RWPE2 (cell line): ENCODE measurements at regions not wholly inside any gene's neighbourhood (a gene's known extent, or its start where the extent isn't known, plus 50 kb on each side); places are given as distances from the start of the nearest gene placed in this dataset.

Experiments used
- ATAC-seq: fragments of 200-7000 bp; cut with Tn5 transposase; 3 replicates; pipeline ENCODE4 v1.9.1; 2021; ENCODE audit warnings: low read depth
- DNase-seq: peaks from one replicate; pipeline ENCODE4 v3.0.0-alpha.2; 2020; ENCODE audit warnings: low spot score
- H3K27ac ChIP-seq: fragments of 450-650 bp; 2 replicates; pipeline ENCODE4 v1.5.1; 2017; ENCODE audit warnings: mild to moderate bottlenecking; ENCODE audit not compliant: poor library complexity, severe bottlenecking
- H3K27me3 ChIP-seq: fragments of 250-450 bp; sonication (Bioruptor Pico); 2 replicates; pipeline ENCODE4 v1.5.1; 2021; ENCODE audit warnings: mild to moderate bottlenecking, moderate library complexity; ENCODE audit not compliant: insufficient read depth, poor library complexity, severe bottlenecking
- H3K36me3 ChIP-seq: fragments of 250-450 bp; sonication (Bioruptor Pico); 2 replicates; pipeline ENCODE4 v1.5.1; 2020; ENCODE audit warnings: low read depth, mild to moderate bottlenecking, moderate library complexity
- H3K4me1 ChIP-seq: fragments of 250-450 bp; sonication (Bioruptor Pico); 2 replicates; pipeline ENCODE4 v1.5.1; 2021; ENCODE audit warnings: mild to moderate bottlenecking, moderate library complexity; ENCODE audit not compliant: insufficient read depth, poor library complexity, severe bottlenecking
- H3K4me3 ChIP-seq: fragments of 250-450 bp; sonication (Bioruptor Pico); 2 replicates; pipeline ENCODE4 v1.5.1; 2021; ENCODE audit warnings: mild to moderate bottlenecking, moderate library complexity; ENCODE audit not compliant: severe bottlenecking
- H3K9me3 ChIP-seq: fragments of 250-450 bp; sonication (Bioruptor Pico); 2 replicates; pipeline ENCODE4 v1.5.1; 2021; ENCODE audit warnings: mild to moderate bottlenecking, moderate library complexity; ENCODE audit not compliant: severe bottlenecking
- CTCF ChIP-seq: fragments of 450-650 bp; IDR thresholded peaks from one replicate; pipeline ENCODE4 v1.5.1; 2017; ENCODE audit warnings: mild to moderate bottlenecking, moderate library complexity; ENCODE audit not compliant: poor library complexity, severe bottlenecking

- ATAC-seq (no peak), DNase-seq (no peak)
- H3K9me3 ChIP-seq, result no peaks in the 10 kb centered on the region
- no peak overlapping the region for H3K4me3 ChIP-seq
- peaks cover 3% of the 10 kb centered on the region for H3K4me1 ChIP-seq
- no peak for TF ChIP-seq CTCF
- no peak overlapping the region for H3K27ac ChIP-seq
- no peaks in the 10 kb centered on the region for H3K27me3 ChIP-seq
- no peaks in the 10 kb centered on the region for H3K36me3 ChIP-seq
Observed at GRCh38 chr2:57452634-57453033, 594.0 kb upstream of the VRK2 start.

- Histone ChIP-seq H3K36me3 (no peaks in the 10 kb centered on the region), H3K27me3 (no peaks in the 10 kb centered on the region), H3K4me3 (no peak overlapping the region), H3K9me3 (no peaks in the 10 kb centered on the region), H3K4me1 (peaks cover 3% of the 10 kb centered on the region), H3K27ac (no peak overlapping the region)
- peak; percentile 29 for TF ChIP-seq CTCF
- ATAC-seq (no peak), DNase-seq (no peak)
Observed at GRCh38 chr2:57453945-57454344, 592.7 kb upstream of the VRK2 start.

- H3K27me3 ChIP-seq, result no peaks in the 10 kb centered on the region
- ATAC-seq, result no peak
- no peak for DNase-seq
- no peaks in the 10 kb centered on the region for H3K9me3 ChIP-seq
- no peak overlapping the region for H3K27ac ChIP-seq
- H3K4me1 ChIP-seq, result no peaks in the 10 kb centered on the region
- TF ChIP-seq CTCF, result no peak
- H3K4me3 ChIP-seq, result no peak overlapping the region
- no peaks in the 10 kb centered on the region for H3K36me3 ChIP-seq
Observed at GRCh38 chr2:57460396-57461276, 586.0 kb upstream of the VRK2 start.

- Histone ChIP-seq H3K9me3 (no peaks in the 10 kb centered on the region), H3K27ac (no peak overlapping the region), H3K36me3 (no peaks in the 10 kb centered on the region), H3K27me3 (no peaks in the 10 kb centered on the region), H3K4me3 (no peak overlapping the region), H3K4me1 (no peaks in the 10 kb centered on the region)
- TF ChIP-seq CTCF, result no peak
- DNase-seq (no peak), ATAC-seq (no peak)
Observed at GRCh38 chr2:57461624-57462023, 585.0 kb upstream of the VRK2 start.

- no peak for TF ChIP-seq CTCF
- Histone ChIP-seq H3K27me3 (no peaks in the 10 kb centered on the region), H3K4me1 (no peaks in the 10 kb centered on the region), H3K27ac (no peak overlapping the region), H3K4me3 (no peak overlapping the region), H3K36me3 (no peaks in the 10 kb centered on the region), H3K9me3 (no peaks in the 10 kb centered on the region)
- DNase-seq (no peak), ATAC-seq (no peak)
Observed at GRCh38 chr2:57465067-57465466, 581.5 kb upstream of the VRK2 start.
